ENCODE measurements at regions not wholly inside any gene's neighbourhood (a gene's known extent, or its start where the extent isn't known, plus 50 kb on each side); places are given as distances from the start of the nearest gene placed in this dataset.

DNA sequence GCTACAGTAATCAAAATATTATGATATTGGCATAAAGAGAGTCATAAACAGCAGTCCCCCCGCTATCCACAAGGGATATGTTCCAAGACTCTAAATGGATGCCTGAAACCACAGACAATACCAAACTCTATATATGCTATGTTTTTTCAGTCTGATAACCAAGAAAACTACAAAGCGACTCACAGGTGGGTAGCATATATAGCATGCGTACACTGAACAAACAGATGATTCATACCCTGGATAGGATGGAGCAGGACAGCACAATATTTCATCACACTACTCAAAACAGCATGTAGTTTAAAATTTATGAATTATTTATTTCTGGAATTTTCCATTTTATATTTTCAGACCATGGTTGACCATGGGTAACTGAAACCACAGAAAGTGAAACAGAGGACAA is 87.0 kb upstream of the PPP2R3A start:
- no peaks in the 10 kb centered on the region for H4K20me1 ChIP-seq (ENCODE audit: insufficient read depth, low read length)
- no peak overlapping the region for H3K27ac ChIP-seq (ENCODE audit: low read length)
- H3K4me3 ChIP-seq (ENCODE audit: low read depth in 1 of 2, low read length in 2 of 2): no peak overlapping the region
- ATAC-seq (ENCODE audit: insufficient read depth, low read depth) (no peak), DNase-seq (no peak)
- no peak for TF ChIP-seq EZH2 (IDR thresholded peaks at IDR 0.05; ENCODE audit: borderline replicate concordance, low read depth, low read length, severe bottlenecking)
- TF ChIP-seq, protein P1, sequence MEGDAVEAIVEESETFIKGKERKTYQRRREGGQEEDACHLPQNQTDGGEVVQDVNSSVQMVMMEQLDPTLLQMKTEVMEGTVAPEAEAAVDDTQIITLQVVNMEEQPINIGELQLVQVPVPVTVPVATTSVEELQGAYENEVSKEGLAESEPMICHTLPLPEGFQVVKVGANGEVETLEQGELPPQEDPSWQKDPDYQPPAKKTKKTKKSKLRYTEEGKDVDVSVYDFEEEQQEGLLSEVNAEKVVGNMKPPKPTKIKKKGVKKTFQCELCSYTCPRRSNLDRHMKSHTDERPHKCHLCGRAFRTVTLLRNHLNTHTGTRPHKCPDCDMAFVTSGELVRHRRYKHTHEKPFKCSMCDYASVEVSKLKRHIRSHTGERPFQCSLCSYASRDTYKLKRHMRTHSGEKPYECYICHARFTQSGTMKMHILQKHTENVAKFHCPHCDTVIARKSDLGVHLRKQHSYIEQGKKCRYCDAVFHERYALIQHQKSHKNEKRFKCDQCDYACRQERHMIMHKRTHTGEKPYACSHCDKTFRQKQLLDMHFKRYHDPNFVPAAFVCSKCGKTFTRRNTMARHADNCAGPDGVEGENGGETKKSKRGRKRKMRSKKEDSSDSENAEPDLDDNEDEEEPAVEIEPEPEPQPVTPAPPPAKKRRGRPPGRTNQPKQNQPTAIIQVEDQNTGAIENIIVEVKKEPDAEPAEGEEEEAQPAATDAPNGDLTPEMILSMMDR (IDR thresholded peaks at IDR 0.05; ENCODE audit: borderline replicate concordance, extremely low read depth, low read length, poor library complexity, severe bottlenecking): no peak
- H3K4me1 ChIP-seq (ENCODE audit: insufficient read depth, low read length): no peaks in the 10 kb centered on the region
- H3K36me3 ChIP-seq (ENCODE audit: insufficient read depth, low read length): no peaks in the 10 kb centered on the region
- no peak overlapping the region for H3K9ac ChIP-seq (ENCODE audit: low read depth, low read length)
- H2AFZ ChIP-seq (ENCODE audit: low read depth, low read length): no peak overlapping the region
- no peaks in the 10 kb centered on the region for H3K27me3 ChIP-seq (ENCODE audit: insufficient read depth, low read length, poor library complexity)
- no peaks in the 10 kb centered on the region for H3K79me2 ChIP-seq (ENCODE audit: insufficient read depth, low read length)
- H3K9me3 ChIP-seq (ENCODE audit: insufficient read depth, low read length, severe bottlenecking): peaks cover 8% of the 10 kb centered on the region
- H3K4me2 ChIP-seq (ENCODE audit: insufficient read depth, low read length): no peak overlapping the region

DNA sequence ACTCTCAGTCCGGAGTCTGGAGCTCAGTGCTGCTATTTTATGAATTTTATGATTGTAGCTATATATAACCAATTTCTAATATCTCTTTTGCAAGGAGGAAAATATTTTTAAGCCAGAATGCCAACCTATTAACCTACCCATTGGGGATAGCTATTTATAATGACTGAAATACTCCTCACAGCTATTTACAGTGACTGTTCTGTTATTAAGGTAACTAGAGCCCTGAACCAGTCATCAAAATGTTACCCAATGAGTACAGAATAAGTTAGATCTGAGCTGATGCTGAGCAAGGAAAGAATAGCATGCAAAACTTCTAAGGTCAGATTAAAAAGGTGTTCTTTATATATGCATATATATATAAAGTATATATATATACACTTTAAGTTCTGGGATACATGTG is 79.6 kb upstream of the PPP2R3A start:
- Histone ChIP-seq H3K79me2 (ENCODE audit: insufficient read depth, low read length) (no peaks in the 10 kb centered on the region), H3K9me3 (ENCODE audit: insufficient read depth, low read length, severe bottlenecking) (no peaks in the 10 kb centered on the region), H4K20me1 (ENCODE audit: insufficient read depth, low read length) (no peaks in the 10 kb centered on the region), H3K4me3 (ENCODE audit: low read depth in 1 of 2, low read length in 2 of 2) (no peak overlapping the region), H3K27me3 (ENCODE audit: insufficient read depth, low read length, poor library complexity) (no peaks in the 10 kb centered on the region), H3K9ac (ENCODE audit: low read depth, low read length) (no peak overlapping the region), H3K36me3 (ENCODE audit: insufficient read depth, low read length) (no peaks in the 10 kb centered on the region), H3K4me2 (ENCODE audit: insufficient read depth, low read length) (no peak overlapping the region), H3K27ac (ENCODE audit: low read length) (no peak overlapping the region), H2AFZ (ENCODE audit: low read depth, low read length) (no peak overlapping the region), H3K4me1 (ENCODE audit: insufficient read depth, low read length) (no peaks in the 10 kb centered on the region)
- ATAC-seq (ENCODE audit: insufficient read depth, low read depth) (no peak), DNase-seq (no peak)
- TF ChIP-seq EZH2 (IDR thresholded peaks at IDR 0.05; ENCODE audit: borderline replicate concordance, low read depth, low read length, severe bottlenecking): no peak
- TF ChIP-seq, protein P1 (IDR thresholded peaks at IDR 0.05; ENCODE audit: borderline replicate concordance, extremely low read depth, low read length, poor library complexity, severe bottlenecking): no peak

DNA sequence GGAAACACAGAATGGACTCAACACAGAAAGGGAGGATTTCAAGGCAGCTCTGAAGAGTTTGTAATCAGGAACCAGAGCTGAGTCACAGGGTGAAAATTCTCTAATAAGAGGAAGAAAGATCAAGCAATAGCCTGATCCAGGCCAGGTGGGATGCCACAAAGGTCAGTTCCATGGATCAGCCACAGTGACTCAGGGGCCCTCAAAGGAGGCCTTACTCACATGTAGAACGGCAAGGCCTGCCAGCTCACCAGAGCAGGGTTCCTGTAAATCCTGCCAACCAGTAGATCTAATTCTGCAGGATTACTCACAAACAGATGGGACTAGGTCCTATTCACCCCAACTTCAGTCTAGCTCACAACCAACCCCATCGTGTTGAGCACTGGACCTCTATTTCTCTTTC is 78.3 kb upstream of the PPP2R3A start:
- DNase-seq (no peak), ATAC-seq (ENCODE audit: insufficient read depth, low read depth) (no peak)
- no peak overlapping the region for H2AFZ ChIP-seq (ENCODE audit: low read depth, low read length)
- H3K36me3 ChIP-seq (ENCODE audit: insufficient read depth, low read length): no peaks in the 10 kb centered on the region
- no peak overlapping the region for H3K27ac ChIP-seq (ENCODE audit: low read length)
- no peaks in the 10 kb centered on the region for H4K20me1 ChIP-seq (ENCODE audit: insufficient read depth, low read length)
- H3K4me1 ChIP-seq (ENCODE audit: insufficient read depth, low read length): no peaks in the 10 kb centered on the region
- H3K9ac ChIP-seq (ENCODE audit: low read depth, low read length): no peak overlapping the region
- no peak for TF ChIP-seq EZH2 (IDR thresholded peaks at IDR 0.05; ENCODE audit: borderline replicate concordance, low read depth, low read length, severe bottlenecking)
- TF ChIP-seq, protein P1 (IDR thresholded peaks at IDR 0.05; ENCODE audit: borderline replicate concordance, extremely low read depth, low read length, poor library complexity, severe bottlenecking): no peak
- no peaks in the 10 kb centered on the region for H3K27me3 ChIP-seq (ENCODE audit: insufficient read depth, low read length, poor library complexity)
- H3K79me2 ChIP-seq (ENCODE audit: insufficient read depth, low read length): no peaks in the 10 kb centered on the region
- no peak overlapping the region for H3K4me3 ChIP-seq (ENCODE audit: low read depth in 1 of 2, low read length in 2 of 2)
- no peaks in the 10 kb centered on the region for H3K9me3 ChIP-seq (ENCODE audit: insufficient read depth, low read length, severe bottlenecking)
- no peak overlapping the region for H3K4me2 ChIP-seq (ENCODE audit: insufficient read depth, low read length)

DNA sequence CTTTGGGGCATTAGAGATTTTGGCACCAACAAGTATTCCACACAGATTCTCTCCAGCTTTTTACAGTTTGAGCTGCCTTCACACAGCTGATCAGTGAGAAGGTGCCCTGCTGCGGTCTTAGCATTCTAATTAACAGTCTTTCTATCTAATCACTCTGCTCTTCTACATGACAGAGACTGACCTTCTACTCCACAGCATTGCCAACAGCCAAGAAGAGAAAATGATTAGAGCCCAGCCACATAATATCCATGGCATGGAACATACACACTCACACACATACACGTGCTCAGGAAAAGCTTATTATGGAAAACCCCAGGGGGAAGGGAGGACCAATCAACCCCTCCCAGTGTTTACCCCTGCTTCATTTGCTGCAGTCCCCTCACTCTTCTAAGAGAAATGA is 76.1 kb upstream of the PPP2R3A start:
- Histone ChIP-seq H3K9ac (ENCODE audit: low read depth, low read length) (no peak overlapping the region), H3K4me1 (ENCODE audit: insufficient read depth, low read length) (no peaks in the 10 kb centered on the region), H3K27me3 (ENCODE audit: insufficient read depth, low read length, poor library complexity) (no peaks in the 10 kb centered on the region), H2AFZ (ENCODE audit: low read depth, low read length) (no peak overlapping the region), H3K4me3 (ENCODE audit: low read depth in 1 of 2, low read length in 2 of 2) (no peak overlapping the region), H3K9me3 (ENCODE audit: insufficient read depth, low read length, severe bottlenecking) (no peaks in the 10 kb centered on the region), H3K36me3 (ENCODE audit: insufficient read depth, low read length) (no peaks in the 10 kb centered on the region), H4K20me1 (ENCODE audit: insufficient read depth, low read length) (no peaks in the 10 kb centered on the region), H3K27ac (ENCODE audit: low read length) (no peak overlapping the region), H3K4me2 (ENCODE audit: insufficient read depth, low read length) (no peak overlapping the region), H3K79me2 (ENCODE audit: insufficient read depth, low read length) (no peaks in the 10 kb centered on the region)
- ATAC-seq (ENCODE audit: insufficient read depth, low read depth): no peak
- TF ChIP-seq EZH2 (IDR thresholded peaks at IDR 0.05; ENCODE audit: borderline replicate concordance, low read depth, low read length, severe bottlenecking): no peak
- TF ChIP-seq, protein P1 (IDR thresholded peaks at IDR 0.05; ENCODE audit: borderline replicate concordance, extremely low read depth, low read length, poor library complexity, severe bottlenecking): no peak
- DNase-seq: no peak

All from DND-41 (cell line).